ENCODE measurements at regions not wholly inside any gene's neighbourhood (a gene's known extent, or its start where the extent isn't known, plus 50 kb on each side); places are given as distances from the start of the nearest gene placed in this dataset.
"Not testable (repeated sequence)": the region's sequence is repeated elsewhere in the genome, so short reads cannot be mapped to it uniquely, and the experiment has no call there.

- Histone ChIP-seq H3K4me1 (ENCODE audit: control extremely low read depth in 1 of 4, control insufficient read depth in 4 of 4, insufficient read depth in 4 of 4, low read length in 3 of 4) (no peaks in the 10 kb centered on the region), H3K27ac (ENCODE audit: insufficient read depth in 1 of 2, low read depth in 1 of 2, low read length in 2 of 2, poor library complexity in 1 of 2, severe bottlenecking in 2 of 2) (no peak overlapping the region), H3K4me3 (ENCODE audit: control insufficient read depth in 1 of 7, extremely low read depth in 1 of 7, insufficient read depth in 4 of 7, low read depth in 2 of 7, low read length in 6 of 7) (no peak overlapping the region), H3K9me3 (ENCODE audit: control extremely low read depth in 1 of 5, control insufficient read depth in 4 of 5, insufficient read depth in 2 of 5, low read depth in 1 of 5, low read length in 4 of 5) (no peaks in the 10 kb centered on the region), H3K36me3 (ENCODE audit: control insufficient read depth in 4 of 4, insufficient read depth in 4 of 4, low read length in 3 of 4) (no peaks in the 10 kb centered on the region), H3K27me3 (replicated peaks in 2 of 5; ENCODE audit: control insufficient read depth in 4 of 5, insufficient read depth in 5 of 5, low read length in 4 of 5) (no peaks in the 10 kb centered on the region)
- ChIA-PET CTCF (no interaction called here), POLR2A (no interaction called here)
- no peak for DNase-seq
- 100% methylated on average over 1 of the region's 2 CpGs for WGBS (ENCODE audit: insufficient coverage)
Measured at GRCh38 chr10:108601851-108602250, 1321.5 kb downstream of the XPNPEP1 start.

DNA sequence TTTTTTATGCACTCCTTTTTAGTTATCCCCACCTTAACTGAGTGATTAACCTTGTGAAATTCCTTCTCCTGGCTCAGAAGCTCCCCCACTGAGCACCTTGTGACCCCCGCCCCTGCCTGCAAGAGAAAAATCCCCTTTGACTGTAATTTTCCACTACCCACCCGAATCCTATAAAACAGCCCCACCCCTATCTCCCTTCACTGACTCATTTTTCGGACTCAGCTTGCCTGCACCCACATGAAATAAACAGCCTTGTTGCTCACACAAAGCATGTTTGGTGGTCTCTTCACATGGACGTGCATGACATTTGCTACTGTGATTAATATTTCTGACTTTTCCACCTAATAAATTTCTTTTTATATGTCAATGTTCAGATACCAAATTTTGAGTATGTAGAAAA, 1322.8 kb downstream of the XPNPEP1 start:
- DNase-seq; H3K4me3 ChIP-seq (ENCODE audit: control insufficient read depth in 1 of 7, extremely low read depth in 1 of 7, insufficient read depth in 4 of 7, low read depth in 2 of 7, low read length in 6 of 7); H3K27ac ChIP-seq (ENCODE audit: insufficient read depth in 1 of 2, low read depth in 1 of 2, low read length in 2 of 2, poor library complexity in 1 of 2, severe bottlenecking in 2 of 2); POLR2A ChIA-PET; H3K4me1 ChIP-seq (ENCODE audit: control extremely low read depth in 1 of 4, control insufficient read depth in 4 of 4, insufficient read depth in 4 of 4, low read length in 3 of 4); CTCF ChIA-PET; H3K36me3 ChIP-seq (ENCODE audit: control insufficient read depth in 4 of 4, insufficient read depth in 4 of 4, low read length in 3 of 4); H3K9me3 ChIP-seq (ENCODE audit: control extremely low read depth in 1 of 5, control insufficient read depth in 4 of 5, insufficient read depth in 2 of 5, low read depth in 1 of 5, low read length in 4 of 5); H3K27me3 ChIP-seq (replicated peaks in 2 of 5; ENCODE audit: control insufficient read depth in 4 of 5, insufficient read depth in 5 of 5, low read length in 4 of 5): not testable (repeated sequence)
- 100% methylated on average over 1 of the region's 4 CpGs for WGBS (ENCODE audit: insufficient coverage)

DNA sequence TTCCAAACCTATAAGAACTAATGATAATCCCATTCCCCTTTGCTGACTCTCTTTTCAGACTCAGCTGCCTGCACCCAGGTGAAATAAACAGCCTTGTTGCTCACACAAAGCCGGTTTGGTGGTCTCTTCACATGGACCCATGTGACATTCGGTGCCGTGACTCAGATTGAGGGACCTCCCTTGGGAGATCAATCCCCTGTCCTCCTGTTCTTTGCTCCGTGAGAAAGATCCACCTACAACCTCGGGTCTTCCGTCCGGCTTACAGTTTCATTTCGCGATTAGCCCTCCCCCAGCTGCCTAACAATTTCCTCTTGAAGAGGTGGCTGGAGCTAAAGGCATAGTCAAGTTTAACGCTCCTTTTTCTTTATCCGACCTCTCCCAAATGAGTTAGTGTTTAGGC, 1324.0 kb downstream of the XPNPEP1 start:
- DNase-seq, result not testable (repeated sequence)

GRCh38 chr10:108598831-108599230, 1324.5 kb downstream of the XPNPEP1 start:
- Histone ChIP-seq H3K4me3 (ENCODE audit: control insufficient read depth in 1 of 7, extremely low read depth in 1 of 7, insufficient read depth in 4 of 7, low read depth in 2 of 7, low read length in 6 of 7) (peak overlapping the region in 1 of 7 experiments; percentile 73), H3K36me3 (ENCODE audit: control insufficient read depth in 4 of 4, insufficient read depth in 4 of 4, low read length in 3 of 4) (no peaks in the 10 kb centered on the region), H3K27me3 (replicated peaks in 2 of 5; ENCODE audit: control insufficient read depth in 4 of 5, insufficient read depth in 5 of 5, low read length in 4 of 5) (no peaks in the 10 kb centered on the region), H3K4me1 (ENCODE audit: control extremely low read depth in 1 of 4, control insufficient read depth in 4 of 4, insufficient read depth in 4 of 4, low read length in 3 of 4) (peaks cover 0 to 6% (median 0%) of the 10 kb centered on the region in 4 experiments), H3K27ac (ENCODE audit: insufficient read depth in 1 of 2, low read depth in 1 of 2, low read length in 2 of 2, poor library complexity in 1 of 2, severe bottlenecking in 2 of 2) (no peak overlapping the region), H3K9me3 (ENCODE audit: control extremely low read depth in 1 of 5, control insufficient read depth in 4 of 5, insufficient read depth in 2 of 5, low read depth in 1 of 5, low read length in 4 of 5) (no peaks in the 10 kb centered on the region)
- ChIA-PET CTCF (no interaction called here), POLR2A (no interaction called here)
- DNase-seq, result no peak

More for the DNA sequence above, 1324.0 kb downstream of the XPNPEP1 start:
- H3K27ac ChIP-seq (ENCODE audit: insufficient read depth in 1 of 2, low read depth in 1 of 2, low read length in 2 of 2, poor library complexity in 1 of 2, severe bottlenecking in 2 of 2); H3K27me3 ChIP-seq (replicated peaks in 2 of 5; ENCODE audit: control insufficient read depth in 4 of 5, insufficient read depth in 5 of 5, low read length in 4 of 5); H3K9me3 ChIP-seq (ENCODE audit: control extremely low read depth in 1 of 5, control insufficient read depth in 4 of 5, insufficient read depth in 2 of 5, low read depth in 1 of 5, low read length in 4 of 5); POLR2A ChIA-PET; H3K4me1 ChIP-seq (ENCODE audit: control extremely low read depth in 1 of 4, control insufficient read depth in 4 of 4, insufficient read depth in 4 of 4, low read length in 3 of 4); H3K36me3 ChIP-seq (ENCODE audit: control insufficient read depth in 4 of 4, insufficient read depth in 4 of 4, low read length in 3 of 4); CTCF ChIA-PET: not testable (repeated sequence)
- 54% methylated on average over 7 of the region's 11 CpGs for WGBS (ENCODE audit: insufficient coverage)
- peak overlapping the region in 2 of 7 experiments; percentile 15 to 73 for H3K4me3 ChIP-seq (ENCODE audit: control insufficient read depth in 1 of 7, extremely low read depth in 1 of 7, insufficient read depth in 4 of 7, low read depth in 2 of 7, low read length in 6 of 7)

GRCh38 chr10:108598320-108598695, 1325.0 kb downstream of the XPNPEP1 start:
- H3K27ac ChIP-seq (ENCODE audit: insufficient read depth in 1 of 2, low read depth in 1 of 2, low read length in 2 of 2, poor library complexity in 1 of 2, severe bottlenecking in 2 of 2), result no peak overlapping the region
- WGBS (ENCODE audit: insufficient coverage), result 67% methylated on average over 1 of the region's 1 CpG
- ChIA-PET POLR2A (no interaction called here), CTCF (no interaction called here)
- no peak for DNase-seq
- no peak overlapping the region for H3K4me3 ChIP-seq (ENCODE audit: control insufficient read depth in 1 of 7, extremely low read depth in 1 of 7, insufficient read depth in 4 of 7, low read depth in 2 of 7, low read length in 6 of 7)
- no peaks in the 10 kb centered on the region for H3K36me3 ChIP-seq (ENCODE audit: control insufficient read depth in 4 of 4, insufficient read depth in 4 of 4, low read length in 3 of 4)
- H3K9me3 ChIP-seq (ENCODE audit: control extremely low read depth in 1 of 5, control insufficient read depth in 4 of 5, insufficient read depth in 2 of 5, low read depth in 1 of 5, low read length in 4 of 5), result no peaks in the 10 kb centered on the region
- H3K27me3 ChIP-seq (replicated peaks in 2 of 5; ENCODE audit: control insufficient read depth in 4 of 5, insufficient read depth in 5 of 5, low read length in 4 of 5), result no peaks in the 10 kb centered on the region
- H3K4me1 ChIP-seq (ENCODE audit: control extremely low read depth in 1 of 4, control insufficient read depth in 4 of 4, insufficient read depth in 4 of 4, low read length in 3 of 4), result peaks cover 0 to 6% (median 0%) of the 10 kb centered on the region in 4 experiments

DNA sequence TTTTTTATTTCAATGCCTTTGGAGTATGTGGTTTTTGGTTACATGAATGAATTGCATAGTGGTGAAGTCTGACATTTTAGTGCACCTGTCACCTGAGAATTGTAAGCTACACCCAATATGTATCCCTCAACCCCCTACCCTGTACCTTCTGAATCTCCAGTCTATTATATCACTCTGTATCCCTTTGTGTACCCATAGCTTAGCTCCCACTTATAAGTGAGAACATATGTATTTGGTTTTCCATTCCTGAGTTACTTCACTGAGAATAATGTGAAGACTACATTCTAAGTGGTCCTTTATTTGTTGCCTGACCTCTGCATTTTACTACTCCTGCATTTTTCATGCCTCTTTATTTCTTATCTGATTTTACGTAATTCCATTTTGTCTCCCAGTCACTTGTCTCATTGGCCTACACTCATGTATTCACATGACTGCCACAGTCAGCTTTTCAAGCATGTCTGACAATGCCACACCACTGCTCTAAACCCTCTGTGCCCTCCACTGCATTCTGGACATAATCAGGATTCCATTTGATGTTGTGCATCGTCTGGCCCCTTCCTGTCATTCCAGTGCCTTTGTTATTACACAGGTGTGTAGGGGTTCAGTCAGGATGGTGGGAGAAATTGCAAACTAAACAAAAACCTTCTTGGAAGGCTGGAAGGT, 1325.5 kb downstream of the XPNPEP1 start:
- WGBS (ENCODE audit: insufficient coverage), result 73% methylated on average over 2 of the region's 2 CpGs
- Histone ChIP-seq H3K27me3 (replicated peaks in 2 of 5; ENCODE audit: control insufficient read depth in 4 of 5, insufficient read depth in 5 of 5, low read length in 4 of 5) (no peaks in the 10 kb centered on the region), H3K4me3 (ENCODE audit: control insufficient read depth in 1 of 7, extremely low read depth in 1 of 7, insufficient read depth in 4 of 7, low read depth in 2 of 7, low read length in 6 of 7) (no peak overlapping the region), H3K4me1 (ENCODE audit: control extremely low read depth in 1 of 4, control insufficient read depth in 4 of 4, insufficient read depth in 4 of 4, low read length in 3 of 4) (peaks cover 0 to 6% (median 0%) of the 10 kb centered on the region in 4 experiments), H3K27ac (ENCODE audit: insufficient read depth in 1 of 2, low read depth in 1 of 2, low read length in 2 of 2, poor library complexity in 1 of 2, severe bottlenecking in 2 of 2) (no peak overlapping the region), H3K9me3 (ENCODE audit: control extremely low read depth in 1 of 5, control insufficient read depth in 4 of 5, insufficient read depth in 2 of 5, low read depth in 1 of 5, low read length in 4 of 5) (no peaks in the 10 kb centered on the region), H3K36me3 (ENCODE audit: control insufficient read depth in 4 of 4, insufficient read depth in 4 of 4, low read length in 3 of 4) (no peaks in the 10 kb centered on the region)
- CTCF ChIA-PET, result no interaction called here
- no peak for DNase-seq
- POLR2A ChIA-PET, result no interaction called here

- no peaks in the 10 kb centered on the region for H3K36me3 ChIP-seq (ENCODE audit: control insufficient read depth in 4 of 4, insufficient read depth in 4 of 4, low read length in 3 of 4)
- H3K4me1 ChIP-seq (ENCODE audit: control extremely low read depth in 1 of 4, control insufficient read depth in 4 of 4, insufficient read depth in 4 of 4, low read length in 3 of 4), result peaks cover 0 to 6% (median 0%) of the 10 kb centered on the region in 4 experiments
- no peak overlapping the region for H3K27ac ChIP-seq (ENCODE audit: insufficient read depth in 1 of 2, low read depth in 1 of 2, low read length in 2 of 2, poor library complexity in 1 of 2, severe bottlenecking in 2 of 2)
- WGBS (ENCODE audit: insufficient coverage), result 95% methylated on average over 3 of the region's 6 CpGs
- H3K4me3 ChIP-seq (ENCODE audit: control insufficient read depth in 1 of 7, extremely low read depth in 1 of 7, insufficient read depth in 4 of 7, low read depth in 2 of 7, low read length in 6 of 7), result no peak overlapping the region
- ChIA-PET POLR2A (no interaction called here), CTCF (no interaction called here)
- DNase-seq, result no peak
- no peaks in the 10 kb centered on the region for H3K27me3 ChIP-seq (replicated peaks in 2 of 5; ENCODE audit: control insufficient read depth in 4 of 5, insufficient read depth in 5 of 5, low read length in 4 of 5)
- no peaks in the 10 kb centered on the region for H3K9me3 ChIP-seq (ENCODE audit: control extremely low read depth in 1 of 5, control insufficient read depth in 4 of 5, insufficient read depth in 2 of 5, low read depth in 1 of 5, low read length in 4 of 5)
Measured at GRCh38 chr10:108597031-108597430, 1326.3 kb downstream of the XPNPEP1 start.

Measured in common myeloid progenitor, CD34-positive (primary cell).